ENCODE measurements at regions not wholly inside any gene's neighbourhood (a gene's known extent, or its start where the extent isn't known, plus 50 kb on each side); places are given as distances from the start of the nearest gene placed in this dataset.

- no peak for TF ChIP-seq CTCF (IDR thresholded peaks at IDR 0.05)
- no peak for TF ChIP-seq POLR2A (IDR thresholded peaks at IDR 0.05)
Observed at GRCh38 chr13:22993148-22993547, 187.6 kb upstream of the SGCG start.

Data from lower leg skin (tissue), 3 donors.